ENCODE measurements at regions not wholly inside any gene's neighbourhood (a gene's known extent, or its start where the extent isn't known, plus 50 kb on each side); places are given as distances from the start of the nearest gene placed in this dataset.

- Histone ChIP-seq H3K36me3 (no peaks in the 10 kb centered on the region), H3K27me3 (no peaks in the 10 kb centered on the region), H3K4me1 (no peaks in the 10 kb centered on the region), H3K4me3 (no peak overlapping the region), H3K27ac (no peak overlapping the region), H3K9ac (ENCODE audit: low read depth in 2 of 2, low read length in 2 of 2) (no peak overlapping the region), H3K9me3 (no peaks in the 10 kb centered on the region)
- intact Hi-C loops (cut with DNase I) = no loop called here
- no peak for DNase-seq
- TF ChIP-seq CTCF (IDR thresholded peaks at IDR 0.05) = no peak
These were observed 112.9 kb upstream of the NHS start for GRCh38 chrX:17262123-17262522.

- no peaks in the 10 kb centered on the region for H3K4me1 ChIP-seq
- TF ChIP-seq CTCF (IDR thresholded peaks at IDR 0.05) = no peak
These were observed 108.9 kb upstream of the NHS start for GRCh38 chrX:17266136-17266535.

GRCh38 chrX:17278961-17279360 is 96.0 kb upstream of the NHS start:
- Histone ChIP-seq H3K36me3 (no peaks in the 10 kb centered on the region), H3K4me1 (no peaks in the 10 kb centered on the region), H3K27me3 (no peaks in the 10 kb centered on the region), H3K27ac (no peak overlapping the region), H3K9me3 (no peaks in the 10 kb centered on the region), H3K9ac (ENCODE audit: low read depth in 2 of 2, low read length in 2 of 2) (no peak overlapping the region), H3K4me3 (no peak overlapping the region)
- no peak for DNase-seq
- no peak for TF ChIP-seq CTCF (IDR thresholded peaks at IDR 0.05)
- intact Hi-C loops (cut with DNase I) = no loop called here

More at GRCh38 chrX:17266136-17266535, 108.9 kb upstream of the NHS start:
- Histone ChIP-seq H3K27ac (no peak overlapping the region), H3K36me3 (no peaks in the 10 kb centered on the region), H3K27me3 (no peaks in the 10 kb centered on the region), H3K9ac (ENCODE audit: low read depth in 2 of 2, low read length in 2 of 2) (no peak overlapping the region), H3K4me3 (no peak overlapping the region), H3K9me3 (no peaks in the 10 kb centered on the region)
- intact Hi-C loops (cut with DNase I) = no loop called here
- DNase-seq = no peak

- TF ChIP-seq CTCF (IDR thresholded peaks at IDR 0.05) = no peak
- H3K27me3 ChIP-seq = no peaks in the 10 kb centered on the region
- no peaks in the 10 kb centered on the region for H3K4me1 ChIP-seq
- intact Hi-C loops (cut with DNase I) = no loop called here
- H3K9ac ChIP-seq (ENCODE audit: low read depth in 2 of 2, low read length in 2 of 2) = no peak overlapping the region
- DNase-seq = no peak
- no peak overlapping the region for H3K27ac ChIP-seq
- no peaks in the 10 kb centered on the region for H3K36me3 ChIP-seq
- H3K9me3 ChIP-seq = no peaks in the 10 kb centered on the region
- H3K4me3 ChIP-seq = no peak overlapping the region
These were observed 89.0 kb upstream of the NHS start for GRCh38 chrX:17285983-17286382.

- H3K27ac ChIP-seq = peak overlapping the region; percentile 12
- no peak overlapping the region for H3K9ac ChIP-seq (ENCODE audit: low read depth in 2 of 2, low read length in 2 of 2)
- intact Hi-C loops (cut with DNase I) = no loop called here
- DNase-seq = no peak
- H3K9me3 ChIP-seq = no peaks in the 10 kb centered on the region
- no peak for TF ChIP-seq CTCF (IDR thresholded peaks at IDR 0.05)
- H3K36me3 ChIP-seq = no peaks in the 10 kb centered on the region
- H3K4me1 ChIP-seq = no peaks in the 10 kb centered on the region
- no peak overlapping the region for H3K4me3 ChIP-seq
- no peaks in the 10 kb centered on the region for H3K27me3 ChIP-seq
These were observed 83.7 kb upstream of the NHS start for GRCh38 chrX:17291171-17291900.
